SK-N-MC (cell line): ENCODE measurements at regions not wholly inside any gene's neighbourhood (a gene's known extent, or its start where the extent isn't known, plus 50 kb on each side); places are given as distances from the start of the nearest gene placed in this dataset.

Experiments
- DNase-seq: peaks from one replicate; pipeline ENCODE4 v3.0.0-alpha.2; 2011; ENCODE audit warnings: low read depth, low spot score
- H3K27ac ChIP-seq: fragments of 200-600 bp; sonication (generic); 2 replicates; pipeline ENCODE4 v1.5.1; 2016; ENCODE audit warnings: mixed run types
- H3K36me3 ChIP-seq: fragments of 200-600 bp; sonication (generic); 2 replicates; pipeline ENCODE4 v1.6.1; 2017; ENCODE audit warnings: antibody characterized with exemption, low read length, mixed read lengths; ENCODE audit not compliant: insufficient read depth
- H3K4me3 ChIP-seq: fragments of 200-600 bp; sonication (generic); 2 replicates; pipeline ENCODE4 v1.5.1; 2016
- H3K9ac ChIP-seq: fragments of 200-600 bp; sonication (generic); 2 replicates; pipeline ENCODE4 v1.8.0; 2017; ENCODE audit warnings: mixed run types, mixed read lengths; ENCODE audit not compliant: insufficient read length
- H3K9me3 ChIP-seq: fragments of 200-600 bp; sonication (generic); 2 replicates; pipeline ENCODE4 v1.6.1; 2017; ENCODE audit warnings: low read depth, mild to moderate bottlenecking, antibody characterized with exemption, low read length, moderate library complexity, mixed read lengths
- EZH2 ChIP-seq: fragments of 200-600 bp; sonication (generic); IDR thresholded peaks from one replicate; pipeline ENCODE4 v1.6.1; 2017; ENCODE audit warnings: antibody characterized with exemption
- FOXP2 ChIP-seq: optimal IDR thresholded peaks from 2 replicates; pipeline ENCODE3; 2011; ENCODE audit warnings: mild to moderate bottlenecking, moderate library complexity; ENCODE audit not compliant: insufficient read depth; ENCODE audit errors: extremely low read length, control extremely low read depth
- POLR2AphosphoS5 ChIP-seq: IDR thresholded peaks from 2 replicates; pipeline ENCODE4 v1.6.1; 2012; ENCODE audit warnings: mild to moderate bottlenecking, low read depth, low read length, borderline replicate concordance

GRCh38 chr14:71296184-71296583 lies 388.9 kb downstream of the PCNX1 start:
- Histone ChIP-seq H3K27ac (no peak overlapping the region), H3K36me3 (no peaks in the 10 kb centered on the region), H3K9me3 (no peaks in the 10 kb centered on the region), H3K4me3 (no peak overlapping the region), H3K9ac (no peak overlapping the region)
- DNase-seq = no peak
- TF ChIP-seq FOXP2 = no peak
- no peak for TF ChIP-seq EZH2
- TF ChIP-seq POLR2AphosphoS5 = no peak

GRCh38 chr14:71300566-71301330 lies 393.5 kb downstream of the PCNX1 start:
- no peak for TF ChIP-seq FOXP2
- no peak for TF ChIP-seq POLR2AphosphoS5
- no peak for TF ChIP-seq EZH2
- H3K27ac ChIP-seq = peak overlapping the region; percentile 77
- no peak overlapping the region for H3K9ac ChIP-seq
- no peaks in the 10 kb centered on the region for H3K36me3 ChIP-seq
- DNase-seq = peak; percentile 88
- H3K9me3 ChIP-seq = no peaks in the 10 kb centered on the region
- H3K4me3 ChIP-seq = peak overlapping the region; percentile 25

GRCh38 chr14:71301611-71302010 lies 394.4 kb downstream of the PCNX1 start:
- TF ChIP-seq POLR2AphosphoS5 = no peak
- no peak for TF ChIP-seq FOXP2
- TF ChIP-seq EZH2 = no peak

GRCh38 chr14:71304690-71305089 lies 397.4 kb downstream of the PCNX1 start:
- H3K9me3 ChIP-seq = peaks cover 4% of the 10 kb centered on the region; the same call in 1 of the 2 replicates
- no peak for TF ChIP-seq POLR2AphosphoS5
- TF ChIP-seq FOXP2 = no peak
- TF ChIP-seq EZH2 = no peak

More at GRCh38 chr14:71301611-71302010, 394.4 kb downstream of the PCNX1 start:
- Histone ChIP-seq H3K4me3 (no peak overlapping the region), H3K27ac (no peak overlapping the region), H3K9ac (no peak overlapping the region), H3K9me3 (peaks cover 1% of the 10 kb centered on the region; the same call in 1 of the 2 replicates), H3K36me3 (no peaks in the 10 kb centered on the region)
- DNase-seq = no peak

GRCh38 chr14:71308671-71309070 lies 401.4 kb downstream of the PCNX1 start:
- no peak overlapping the region for H3K4me3 ChIP-seq
- TF ChIP-seq FOXP2 (no peak), EZH2 (no peak), POLR2AphosphoS5 (no peak)
- H3K27ac ChIP-seq = no peak overlapping the region
- no peak overlapping the region for H3K9ac ChIP-seq
- DNase-seq = no peak
- peaks cover 5% of the 10 kb centered on the region; the same call in 1 of the 2 replicates for H3K36me3 ChIP-seq
- H3K9me3 ChIP-seq = peaks cover 4% of the 10 kb centered on the region; the same call in 1 of the 2 replicates

More at GRCh38 chr14:71304690-71305089, 397.4 kb downstream of the PCNX1 start:
- no peak overlapping the region for H3K27ac ChIP-seq
- H3K36me3 ChIP-seq = no peaks in the 10 kb centered on the region
- no peak overlapping the region for H3K4me3 ChIP-seq
- no peak for DNase-seq
- H3K9ac ChIP-seq = no peak overlapping the region

- Histone ChIP-seq H3K27ac (no peak overlapping the region), H3K9ac (no peak overlapping the region), H3K4me3 (no peak overlapping the region), H3K36me3 (peaks cover 5% of the 10 kb centered on the region; the same call in 1 of the 2 replicates), H3K9me3 (peaks cover 4% of the 10 kb centered on the region; the same call in 1 of the 2 replicates)
- no peak for TF ChIP-seq EZH2
- no peak for TF ChIP-seq FOXP2
- no peak for TF ChIP-seq POLR2AphosphoS5
- no peak for DNase-seq
Measured at GRCh38 chr14:71309756-71310155, 402.5 kb downstream of the PCNX1 start.

GRCh38 chr14:71311061-71311460 lies 403.8 kb downstream of the PCNX1 start:
- H3K27ac ChIP-seq = no peak overlapping the region
- TF ChIP-seq POLR2AphosphoS5 = no peak
- TF ChIP-seq FOXP2 = no peak
- TF ChIP-seq EZH2 = no peak
- H3K36me3 ChIP-seq = peaks cover 5% of the 10 kb centered on the region; the same call in 1 of the 2 replicates
- peaks cover 4% of the 10 kb centered on the region; the same call in 1 of the 2 replicates for H3K9me3 ChIP-seq
- H3K9ac ChIP-seq = no peak overlapping the region
- H3K4me3 ChIP-seq = no peak overlapping the region
- DNase-seq = no peak

GRCh38 chr14:71314717-71315116 lies 407.5 kb downstream of the PCNX1 start:
- DNase-seq = no peak
- TF ChIP-seq FOXP2 = no peak
- no peak for TF ChIP-seq POLR2AphosphoS5
- TF ChIP-seq EZH2 = no peak
- H3K4me3 ChIP-seq = no peak overlapping the region
- H3K9ac ChIP-seq = no peak overlapping the region
- peaks cover 5% of the 10 kb centered on the region; the same call in 1 of the 2 replicates for H3K36me3 ChIP-seq
- H3K27ac ChIP-seq = peak overlapping the region; percentile 100
- no peaks in the 10 kb centered on the region for H3K9me3 ChIP-seq
